NCI-H2227 treated with DMSO at 0.1 percent for 48 hours (cell line): ENCODE measurements at regions not wholly inside any gene's neighbourhood (a gene's known extent, or its start where the extent isn't known, plus 50 kb on each side); places are given as distances from the start of the nearest gene placed in this dataset.

Source experiments
- DNase-seq: peaks from one replicate; lab custom pipeline; 2025; lab: John Stamatoyannopoulos, UW

DNA sequence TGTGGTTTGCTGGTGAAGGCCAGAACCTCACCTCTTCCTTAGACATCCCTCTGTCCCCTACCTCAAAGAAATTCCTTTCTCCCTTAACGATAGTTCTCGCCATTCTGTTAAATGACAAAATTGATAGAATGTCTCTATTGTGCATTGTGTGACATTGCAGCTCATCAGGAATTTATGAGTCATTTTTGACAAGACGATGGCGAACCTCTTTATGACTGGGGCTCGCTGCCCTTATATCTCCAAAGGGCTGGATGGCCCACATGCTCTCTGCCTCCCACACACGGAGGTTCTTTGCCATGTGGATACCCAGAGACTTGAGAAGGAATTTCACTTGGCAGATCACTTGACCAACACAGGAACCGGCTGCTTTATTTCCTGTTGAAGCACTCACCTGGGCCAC is 66.8 kb upstream of the RPS6KA2 start:
- no peak for DNase-seq

DNA sequence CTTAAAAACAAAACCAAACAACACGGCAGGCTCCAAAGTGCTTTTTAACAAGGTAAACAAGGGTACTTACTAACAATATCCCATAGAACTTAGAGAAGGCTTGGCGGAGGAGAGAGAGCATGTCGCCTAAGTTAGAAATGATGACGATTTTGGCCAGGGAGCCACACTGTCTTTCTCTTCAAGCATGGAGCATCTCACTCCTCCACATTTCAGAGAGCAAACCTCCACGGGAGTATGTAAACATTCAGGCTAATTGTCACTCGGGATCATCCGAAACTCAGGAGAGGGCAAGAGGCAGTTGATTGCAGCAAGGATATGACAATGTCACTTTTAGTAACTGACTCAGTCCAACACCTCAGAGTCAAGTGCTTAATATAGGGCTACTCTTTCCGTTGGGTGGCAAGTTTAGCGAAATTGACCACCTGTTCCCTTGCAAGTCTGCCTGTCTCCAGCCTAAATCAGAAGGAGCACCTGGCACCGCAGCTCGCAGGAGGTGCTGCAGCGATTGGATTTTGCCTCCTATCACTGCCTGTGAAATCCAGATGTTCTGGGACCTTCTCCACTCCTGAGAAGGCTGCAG is 65.8 kb upstream of the RPS6KA2 start:
- DNase-seq = no peak

DNA sequence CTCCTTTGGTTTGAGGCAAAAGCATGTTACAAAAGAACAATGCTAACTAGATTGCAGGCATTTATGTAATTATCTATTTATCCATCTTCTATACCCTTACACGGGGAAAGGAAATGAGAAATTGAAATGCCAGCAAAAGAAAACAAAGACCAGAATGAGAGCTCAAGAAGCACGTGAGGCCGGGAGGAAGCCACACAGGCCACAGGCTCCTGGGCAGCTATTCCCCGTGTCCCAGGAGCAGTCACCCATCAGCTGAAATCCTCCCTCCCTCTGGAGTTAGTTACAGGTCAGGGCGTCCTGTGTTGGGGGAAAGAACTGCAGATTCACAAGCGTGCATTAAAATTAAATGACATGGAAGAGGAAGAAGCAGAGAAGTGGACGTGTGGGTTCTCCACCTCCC is 64.7 kb upstream of the RPS6KA2 start:
- no peak for DNase-seq

DNA sequence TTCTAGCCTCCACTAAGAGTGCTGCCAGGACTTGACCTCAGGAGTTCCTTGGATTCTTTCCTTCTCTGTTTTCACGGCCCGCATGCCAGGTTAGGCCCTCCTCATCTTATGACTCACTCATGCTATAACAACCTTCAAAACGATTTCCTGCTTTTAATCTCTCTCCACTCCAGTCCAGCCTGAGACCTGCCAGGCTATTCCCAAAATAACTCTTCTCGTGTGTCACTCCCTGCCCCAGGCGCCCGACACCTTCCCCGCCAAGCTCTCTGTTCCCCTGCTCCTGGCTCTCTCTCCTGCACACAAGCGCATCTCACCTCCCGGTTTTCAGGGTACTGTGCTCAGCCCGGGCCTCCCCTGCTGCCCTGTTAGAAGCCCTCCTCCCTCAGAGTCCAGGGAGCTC is 64.1 kb upstream of the RPS6KA2 start:
- DNase-seq = no peak

DNA sequence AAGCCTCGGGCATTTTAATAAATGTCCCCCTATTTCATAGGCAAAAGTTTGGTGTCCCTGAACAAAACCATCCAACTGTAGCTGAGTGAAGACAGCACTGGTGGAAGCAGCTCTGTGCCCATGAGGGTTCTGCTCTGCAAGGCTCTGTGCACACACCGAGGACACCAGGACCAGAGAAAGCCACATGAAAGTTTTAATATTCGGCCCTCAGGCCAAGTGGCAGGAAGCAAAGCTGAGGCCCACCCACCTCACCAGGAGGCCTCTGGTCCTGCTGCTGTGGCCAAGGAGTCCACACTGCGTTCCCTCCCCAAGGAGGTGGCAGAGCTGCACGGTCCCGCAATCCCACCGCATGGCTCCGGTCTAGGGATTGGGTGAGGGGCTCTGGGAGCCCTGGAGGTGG is 62.6 kb upstream of the RPS6KA2 start:
- DNase-seq = no peak

DNA sequence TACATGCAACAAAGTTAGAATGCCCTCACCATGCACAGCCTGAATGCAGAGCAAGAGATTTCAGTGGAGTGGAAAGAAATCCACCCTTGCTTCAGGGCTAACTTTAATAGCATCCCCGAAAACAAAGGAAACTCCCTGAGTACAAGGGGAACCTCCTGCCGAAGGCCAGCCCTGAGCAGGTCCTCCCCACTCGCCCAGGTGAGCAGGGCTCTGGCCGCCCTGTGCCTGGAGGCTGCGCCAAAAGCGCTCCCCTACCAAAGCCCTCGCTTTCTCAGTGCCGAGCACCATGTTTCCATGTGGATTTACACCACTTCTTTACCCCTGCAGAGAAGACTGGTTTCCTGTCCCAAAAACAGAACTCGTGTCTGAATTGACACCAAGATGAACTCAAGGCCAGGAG is 61.9 kb upstream of the RPS6KA2 start:
- no peak for DNase-seq

DNA sequence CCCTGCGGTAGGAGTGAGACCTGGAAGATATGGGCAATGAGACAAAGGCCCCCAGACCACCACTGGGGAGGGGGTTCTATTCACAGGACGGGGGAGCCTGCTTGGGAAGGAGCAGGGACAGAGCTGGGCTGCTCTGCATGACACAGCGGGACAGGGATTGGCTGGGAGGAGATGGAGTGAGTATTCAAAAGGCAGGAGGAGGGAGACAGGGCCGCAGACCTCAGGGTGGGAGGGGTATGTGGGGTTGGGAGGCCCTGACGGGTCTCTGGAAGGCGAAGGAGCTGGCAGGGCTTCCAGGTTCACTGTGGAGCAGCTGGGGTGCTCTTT is 60.8 kb upstream of the RPS6KA2 start:
- no peak for DNase-seq

DNA sequence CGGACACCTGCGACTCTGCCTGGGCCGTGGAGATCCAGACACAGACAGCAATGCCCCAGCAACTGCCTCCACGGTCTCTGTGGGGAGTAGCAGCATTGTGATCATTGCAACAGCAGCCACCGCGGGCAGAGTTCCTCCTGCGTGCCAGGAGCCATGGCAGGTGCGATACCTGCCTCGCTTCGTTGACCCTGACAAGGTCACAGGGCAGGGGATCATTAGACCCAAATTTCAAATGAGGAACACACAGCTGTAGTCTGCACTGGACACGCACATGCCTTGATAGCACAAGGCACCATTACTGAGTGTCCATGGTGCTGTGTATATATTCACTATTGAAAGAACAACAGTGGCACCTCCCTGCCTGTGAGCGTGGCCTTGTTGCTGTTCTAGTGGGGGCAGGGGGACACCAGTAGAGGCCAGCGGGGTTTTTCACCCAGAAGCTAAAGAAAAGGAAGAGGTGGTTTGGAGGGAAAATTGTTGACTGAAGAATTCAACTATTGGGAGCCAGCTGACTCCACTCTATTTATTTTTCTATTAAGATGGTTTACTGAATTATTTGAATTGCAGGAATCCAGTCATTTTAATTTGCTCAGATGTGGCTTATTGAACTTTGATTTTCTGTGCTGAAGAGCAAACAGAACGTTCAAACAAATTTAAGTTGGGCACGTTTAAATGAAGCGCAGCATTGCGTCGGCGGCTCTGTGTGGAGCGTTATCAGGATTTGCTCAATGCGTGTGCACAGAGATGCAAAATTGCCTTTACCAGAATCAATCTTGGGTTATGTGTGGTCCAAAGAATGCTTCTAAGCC is 60.2 kb upstream of the RPS6KA2 start:
- no peak for DNase-seq

DNA sequence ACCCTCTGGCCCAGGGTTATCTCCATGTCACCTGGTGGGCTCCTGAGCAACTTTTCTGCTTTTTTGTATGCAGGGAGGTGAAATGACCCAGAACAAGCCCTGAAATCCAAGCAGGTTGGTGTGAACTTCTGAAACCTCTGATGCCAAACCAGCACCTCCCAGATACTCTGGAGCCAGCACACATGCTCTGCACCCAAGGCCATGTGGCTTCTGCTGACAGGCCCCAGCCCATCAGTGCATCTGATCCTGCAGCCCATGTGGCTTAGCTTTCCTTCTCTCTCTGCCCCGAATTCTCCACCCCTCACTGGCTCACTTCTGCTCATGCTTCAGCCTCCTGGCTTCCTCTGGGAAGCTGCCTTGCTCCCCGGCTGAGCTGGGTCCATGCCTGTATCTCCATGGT is 59.3 kb upstream of the RPS6KA2 start:
- DNase-seq = no peak

DNA sequence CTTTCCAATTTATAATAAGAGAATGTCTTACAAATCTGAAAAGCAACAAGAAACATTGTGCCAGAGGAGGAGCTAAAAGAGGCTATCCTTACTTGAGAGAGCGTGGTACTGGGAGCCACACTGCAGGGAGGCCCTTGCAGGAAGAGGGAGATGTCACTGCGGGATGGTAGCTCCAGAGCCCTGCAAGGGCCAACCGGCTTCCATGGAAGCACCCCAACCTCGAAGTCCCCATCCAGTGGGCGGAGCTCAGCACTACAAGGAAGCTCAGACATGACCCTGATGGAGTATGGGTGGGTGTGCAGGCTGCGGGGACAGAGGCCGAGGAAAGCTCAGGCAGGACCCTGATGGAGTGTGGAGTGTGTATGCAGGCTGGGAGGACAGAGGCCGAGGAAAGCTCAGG is 57.8 kb upstream of the RPS6KA2 start:
- no peak for DNase-seq

DNA sequence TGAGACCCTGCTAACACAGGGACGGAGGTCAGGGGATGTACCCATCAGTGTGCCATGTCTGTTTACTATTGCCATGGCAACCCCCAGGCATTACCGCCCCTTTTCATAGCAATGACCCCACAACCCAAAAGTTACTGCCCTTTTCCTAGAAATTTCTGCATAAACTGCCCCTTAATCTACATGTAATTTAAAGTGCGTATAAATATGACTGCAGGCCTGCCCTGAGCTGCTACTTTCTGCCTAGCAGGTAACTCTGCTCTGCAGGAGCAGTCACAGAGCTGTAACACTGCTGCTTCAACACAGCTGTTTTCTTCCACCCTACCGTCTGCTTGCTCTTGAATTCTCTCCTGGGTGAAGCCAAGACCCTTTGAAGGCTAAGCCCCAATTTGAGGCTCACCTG is 57.1 kb upstream of the RPS6KA2 start:
- no peak for DNase-seq

DNA sequence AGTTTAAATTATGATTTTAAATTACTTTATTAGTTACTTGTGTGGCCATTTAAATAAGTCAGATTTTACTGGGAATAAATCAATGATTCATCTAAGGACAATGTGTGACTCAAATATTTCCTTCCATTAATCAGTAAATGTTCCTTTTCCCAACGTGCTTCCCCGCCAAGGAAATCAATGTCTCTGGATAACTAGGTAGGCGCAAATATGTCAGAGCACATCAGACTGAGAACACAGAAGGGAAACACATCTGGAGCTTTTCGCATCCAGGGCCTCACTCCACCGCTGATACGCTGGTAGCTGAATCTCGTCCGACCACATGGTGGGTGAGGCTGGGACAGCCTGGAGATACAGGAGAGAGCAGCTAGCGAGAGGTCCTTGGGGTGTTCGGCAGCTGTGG is 56.4 kb upstream of the RPS6KA2 start:
- DNase-seq = no peak

DNA sequence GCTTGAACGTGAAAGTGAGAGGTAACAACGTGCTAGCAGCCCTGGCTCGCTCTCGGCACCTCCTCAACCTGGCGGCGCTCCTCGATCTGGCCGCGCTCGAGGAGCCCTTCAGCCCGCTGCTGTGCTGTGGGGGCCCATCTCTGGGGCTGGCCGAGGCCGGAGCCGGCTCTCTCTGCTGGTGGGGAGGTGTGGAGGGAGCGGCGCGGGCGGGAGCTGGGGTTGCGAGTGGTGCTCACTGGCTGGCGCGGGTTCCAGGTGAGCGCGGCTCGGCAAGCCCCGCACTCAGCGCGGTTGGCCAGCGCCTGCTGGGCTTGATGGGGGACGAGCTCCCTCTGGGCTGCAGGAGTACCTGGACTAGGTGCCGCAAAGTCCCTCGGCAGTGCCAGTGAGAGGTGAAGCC is 52.5 kb upstream of the RPS6KA2 start:
- no peak for DNase-seq

DNA sequence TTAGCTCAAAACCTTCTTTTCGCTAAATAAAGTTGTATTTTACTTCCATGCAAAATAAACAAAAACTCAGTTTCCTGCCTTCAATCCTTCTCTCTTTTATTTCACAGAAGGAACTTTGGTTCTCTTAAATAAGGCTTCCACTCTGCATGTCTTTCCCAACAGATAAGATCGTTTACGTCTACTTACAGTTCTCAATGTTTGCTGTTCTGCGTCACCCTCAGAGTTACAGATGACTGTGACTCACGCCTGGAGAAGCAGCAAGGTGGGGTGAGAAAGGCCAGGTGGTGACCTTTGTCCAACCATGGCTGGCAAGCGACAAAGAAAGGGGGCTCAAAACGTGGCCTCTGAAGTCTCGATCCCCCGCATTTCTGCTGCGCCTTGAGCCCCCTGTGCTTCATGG is 51.4 kb upstream of the RPS6KA2 start:
- no peak for DNase-seq

DNA sequence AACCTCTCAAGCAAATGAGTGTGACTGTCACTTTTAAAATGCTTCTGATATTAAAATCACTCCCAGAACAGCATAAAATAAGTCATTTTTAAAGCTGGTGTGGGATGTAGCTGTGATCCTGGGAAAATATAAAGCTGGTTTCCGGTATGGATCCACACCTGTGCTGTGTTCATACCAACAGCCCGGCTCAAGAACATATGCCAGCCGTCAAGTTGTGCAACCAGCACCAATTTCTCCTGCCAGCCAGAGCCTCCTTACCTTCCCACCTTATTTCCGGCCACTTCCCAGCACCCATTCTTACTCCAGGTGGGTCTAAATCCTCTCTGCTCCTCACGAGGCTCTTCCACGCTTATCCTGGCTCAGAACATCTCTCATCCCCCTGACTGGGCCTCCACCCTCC is 50.9 kb upstream of the RPS6KA2 start:
- no peak for DNase-seq
